ENCODE measurements at regions not wholly inside any gene's neighbourhood (a gene's known extent, or its start where the extent isn't known, plus 50 kb on each side); places are given as distances from the start of the nearest gene placed in this dataset.

- no peak for DNase-seq
These were observed 176.6 kb upstream of the ARGLU1 start for GRCh38 chr13:106744516-106744915.

DNA sequence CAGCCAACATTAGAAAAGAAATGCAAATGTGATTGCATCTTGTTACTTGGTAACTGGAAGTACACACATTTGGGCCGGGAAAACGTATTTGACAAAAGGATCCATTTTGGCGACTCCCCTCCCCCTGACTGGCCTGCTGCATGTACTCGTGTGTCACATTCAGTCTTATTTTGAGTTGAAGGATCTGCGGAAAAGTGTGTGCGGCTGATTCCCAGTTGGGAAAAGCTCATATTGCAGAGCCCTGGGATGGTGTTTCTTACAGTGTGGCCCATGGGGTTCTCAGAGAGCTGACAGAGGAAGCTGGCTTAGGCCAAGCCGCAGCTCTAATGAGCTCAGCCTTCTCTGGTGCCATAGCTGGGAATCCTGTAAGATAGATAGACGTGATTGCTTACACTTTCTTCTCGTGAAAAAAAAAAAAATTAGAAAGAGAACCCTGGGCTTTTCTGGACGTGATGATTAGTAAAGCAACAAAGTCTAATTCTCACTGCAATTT lies 170.3 kb upstream of the ARGLU1 start:
- no peak for DNase-seq

DNA sequence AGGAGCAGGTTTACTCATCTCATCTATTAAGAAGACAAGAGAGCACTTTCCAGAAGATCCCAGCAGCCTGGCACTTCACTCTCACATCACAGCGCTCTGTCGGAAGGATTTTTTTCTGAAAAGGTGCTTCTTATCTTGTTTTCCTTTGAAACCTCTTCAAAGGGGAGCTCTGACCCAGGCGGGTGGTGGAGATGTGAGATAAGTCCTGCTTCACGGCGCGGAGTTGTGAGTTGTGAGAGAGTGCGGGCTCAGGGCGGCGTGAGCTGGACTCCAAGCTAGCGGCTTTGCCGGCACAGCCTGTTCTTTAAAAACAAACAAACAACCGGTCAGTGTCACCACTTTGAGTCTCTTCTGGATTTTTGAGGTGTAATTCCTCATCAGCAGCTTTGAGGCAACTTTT lies 169.0 kb upstream of the ARGLU1 start:
- DNase-seq: no peak

DNA sequence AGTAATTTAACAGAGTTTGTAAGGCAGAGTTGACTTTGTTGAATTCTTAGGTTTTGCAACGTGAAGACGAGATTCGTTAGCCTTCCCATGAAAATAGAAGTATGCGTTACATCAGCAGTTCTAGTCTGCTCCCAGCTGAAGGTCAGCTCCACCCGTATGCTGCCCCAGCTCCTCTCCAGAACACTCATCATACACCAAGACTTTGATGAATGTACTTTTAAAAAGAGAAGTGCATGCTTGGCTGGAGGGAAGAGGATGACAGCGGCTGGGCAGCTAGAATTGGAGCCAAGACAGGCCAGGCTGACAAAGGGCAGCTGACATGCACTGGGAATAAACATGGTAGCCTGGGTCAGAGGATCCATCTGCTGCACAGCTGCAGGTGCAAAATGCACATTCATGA lies 166.3 kb upstream of the ARGLU1 start:
- no peak for DNase-seq

DNA sequence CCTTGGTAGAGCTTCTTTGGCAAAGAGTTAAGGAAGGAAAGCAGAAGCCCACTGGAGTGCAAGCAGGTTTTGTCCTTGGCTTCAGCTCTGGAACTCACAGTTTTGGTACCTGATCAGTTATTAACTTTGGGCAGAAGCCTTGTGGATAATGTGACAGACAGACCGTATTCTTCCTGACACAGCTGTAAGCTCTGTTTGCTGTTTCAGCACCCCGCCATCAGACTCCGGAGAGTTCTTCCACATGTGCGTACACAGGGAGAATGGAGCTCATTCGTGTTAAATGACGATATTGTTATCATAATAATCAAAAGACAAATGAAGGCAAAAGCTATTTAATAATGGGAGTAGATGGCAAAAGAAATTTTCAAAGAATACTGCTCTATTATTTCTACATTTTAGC lies 155.1 kb upstream of the ARGLU1 start:
- DNase-seq: no peak

- DNase-seq: no peak
These were observed 154.7 kb upstream of the ARGLU1 start for GRCh38 chr13:106722620-106723019.

DNA sequence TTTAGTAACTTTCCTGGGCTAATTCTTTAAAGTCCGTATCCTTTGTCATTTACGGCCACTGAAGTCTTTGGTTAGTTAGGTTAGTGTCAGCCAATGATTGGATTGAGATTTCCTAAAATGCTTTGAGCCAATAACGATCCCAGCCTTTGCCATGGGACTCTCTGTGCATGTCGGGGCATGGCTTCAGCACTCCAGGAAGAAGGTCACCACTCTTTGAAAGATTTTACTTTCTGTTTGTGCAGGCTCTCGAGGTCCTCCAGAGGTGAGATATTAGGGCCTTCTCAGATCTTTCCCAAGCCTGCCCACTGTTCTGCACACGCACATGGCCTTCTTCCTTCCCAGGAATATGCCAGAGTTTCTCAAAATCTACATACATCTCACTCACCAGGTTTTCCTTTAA lies 153.7 kb upstream of the ARGLU1 start:
- DNase-seq: no peak

DNA sequence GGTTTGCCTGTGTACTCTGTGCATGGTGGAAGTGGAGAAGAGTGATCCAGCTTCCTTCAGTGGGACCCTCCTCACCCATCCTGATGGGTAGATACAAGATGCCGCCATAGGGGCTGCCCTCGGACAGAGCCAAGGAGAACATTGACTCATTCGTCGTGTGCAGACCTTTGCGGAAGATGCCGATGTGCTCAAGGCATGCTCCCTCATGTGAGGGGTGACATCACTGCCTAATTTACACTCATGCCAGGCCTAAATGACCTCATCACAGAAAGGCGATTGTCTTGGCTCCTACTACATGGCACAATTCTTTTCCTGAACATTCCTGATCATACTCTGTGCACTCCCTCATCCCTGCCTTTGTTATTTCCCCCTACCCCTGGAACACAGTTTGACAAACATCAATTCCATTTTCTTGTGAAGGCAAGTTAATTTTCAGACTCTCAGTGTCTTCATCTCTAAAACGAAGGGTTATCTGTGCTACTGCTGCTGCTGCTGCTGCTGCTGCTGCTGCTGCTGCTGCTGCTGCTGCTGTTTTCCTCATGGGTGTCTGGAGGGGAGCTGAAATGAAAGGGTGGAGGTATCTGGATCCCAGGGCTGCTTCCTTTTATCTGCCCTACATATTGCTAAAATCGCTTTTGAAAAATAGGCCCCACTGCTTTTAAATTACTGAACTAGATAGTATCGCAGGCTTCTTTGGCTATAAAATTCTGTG lies 146.5 kb upstream of the ARGLU1 start:
- no peak for DNase-seq

DNA sequence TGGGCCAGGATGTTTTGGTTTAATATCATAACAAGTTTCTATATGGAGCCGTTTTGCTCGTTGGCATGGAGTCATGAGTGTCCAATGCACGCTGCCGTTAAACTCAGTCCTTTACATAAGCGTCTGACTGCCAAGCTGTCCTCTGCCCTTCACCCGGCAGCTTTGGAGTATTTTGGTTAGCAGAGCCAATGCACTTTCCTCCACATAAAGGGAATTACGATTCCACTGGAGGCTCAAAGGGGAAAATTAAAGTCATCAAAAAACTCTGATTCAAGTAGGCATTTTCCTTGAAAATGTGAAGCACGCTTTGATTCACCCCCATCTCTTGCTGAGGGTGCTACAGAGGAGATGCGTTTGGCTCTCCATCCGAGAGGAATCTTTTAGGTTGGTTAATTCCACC lies 144.4 kb upstream of the ARGLU1 start:
- no peak for DNase-seq

- DNase-seq: no peak
These were observed 142.3 kb upstream of the ARGLU1 start for GRCh38 chr13:106710266-106710665.

GRCh38 chr13:106709522-106709921 lies 141.6 kb upstream of the ARGLU1 start:
- DNase-seq: no peak

DNA sequence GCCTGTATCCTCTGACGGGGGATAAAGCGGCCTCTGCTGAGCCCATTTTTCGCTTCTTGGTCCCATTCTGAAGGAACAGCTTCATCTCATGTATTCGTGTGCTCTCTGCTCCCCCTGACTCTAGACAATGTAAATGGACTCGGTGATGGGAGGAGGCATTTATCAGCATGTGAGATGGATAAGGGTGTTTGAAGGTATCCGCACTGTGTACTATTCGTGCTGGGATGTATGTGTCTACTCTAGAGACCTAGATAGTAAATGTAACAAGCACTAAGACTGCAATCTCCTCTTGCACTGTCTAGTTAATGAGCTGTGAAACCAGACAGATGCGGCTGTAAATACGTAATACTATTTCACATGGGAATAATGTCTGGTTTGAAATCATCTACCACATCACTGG lies 134.6 kb upstream of the ARGLU1 start:
- no peak for DNase-seq

- DNase-seq: no peak
These were observed 133.9 kb upstream of the ARGLU1 start for GRCh38 chr13:106701771-106702341.

DNA sequence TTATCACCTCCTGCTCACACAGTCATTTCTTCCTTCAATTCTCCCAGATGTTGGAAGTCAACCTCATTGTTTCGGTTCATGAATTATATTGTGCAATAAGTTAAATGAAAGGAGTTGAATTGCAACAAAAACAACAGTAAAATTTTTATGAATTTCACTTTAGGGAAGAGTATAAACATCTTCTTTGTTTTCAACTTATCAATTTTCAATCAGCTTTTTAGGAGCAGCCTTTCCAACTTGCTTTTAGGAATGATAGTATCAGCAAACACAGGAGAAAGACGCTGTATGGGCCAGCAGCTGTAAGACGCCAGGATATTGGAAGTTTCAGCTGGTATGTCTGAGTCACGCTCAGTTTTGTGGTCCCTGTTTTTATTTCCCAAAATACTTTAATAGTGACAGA lies 132.5 kb upstream of the ARGLU1 start:
- no peak for DNase-seq

DNA sequence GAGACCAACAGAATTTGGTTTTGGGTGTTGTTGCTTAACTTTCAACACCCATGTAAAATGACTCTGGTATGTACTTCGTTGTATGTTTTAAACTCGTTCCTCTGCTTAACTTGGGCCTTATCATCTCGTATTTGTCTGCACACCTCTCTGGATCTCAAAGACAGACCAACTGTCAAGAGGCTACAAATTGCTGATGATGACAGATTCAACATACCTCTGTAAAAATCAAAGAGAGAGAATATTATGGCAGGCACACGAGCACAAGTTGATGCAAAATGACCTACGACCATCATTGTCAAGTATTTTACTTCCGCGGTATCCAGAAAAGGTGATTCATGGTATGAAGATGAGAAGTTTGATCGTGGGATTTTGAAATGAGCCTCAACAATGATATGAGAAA lies 132.1 kb upstream of the ARGLU1 start:
- DNase-seq: no peak

DNA sequence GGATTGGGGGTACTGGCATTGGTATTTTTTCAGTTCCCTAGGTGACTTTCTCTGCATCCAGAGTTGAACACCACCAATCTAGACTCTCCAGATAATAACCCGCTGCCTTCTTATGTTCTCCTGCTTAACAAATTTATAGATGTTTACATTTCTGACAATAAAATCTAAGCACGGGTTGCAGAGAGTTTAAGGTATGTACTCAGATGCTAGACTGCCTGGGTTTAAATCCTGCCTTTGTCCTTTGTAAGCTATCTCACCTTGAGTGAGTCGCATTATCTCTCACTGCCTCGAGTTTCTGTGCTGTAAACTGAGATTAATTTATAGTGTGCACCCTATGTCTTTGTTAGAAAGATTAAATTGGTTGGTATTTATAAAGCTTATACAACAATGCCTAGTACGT lies 131.4 kb upstream of the ARGLU1 start:
- no peak for DNase-seq

DNA sequence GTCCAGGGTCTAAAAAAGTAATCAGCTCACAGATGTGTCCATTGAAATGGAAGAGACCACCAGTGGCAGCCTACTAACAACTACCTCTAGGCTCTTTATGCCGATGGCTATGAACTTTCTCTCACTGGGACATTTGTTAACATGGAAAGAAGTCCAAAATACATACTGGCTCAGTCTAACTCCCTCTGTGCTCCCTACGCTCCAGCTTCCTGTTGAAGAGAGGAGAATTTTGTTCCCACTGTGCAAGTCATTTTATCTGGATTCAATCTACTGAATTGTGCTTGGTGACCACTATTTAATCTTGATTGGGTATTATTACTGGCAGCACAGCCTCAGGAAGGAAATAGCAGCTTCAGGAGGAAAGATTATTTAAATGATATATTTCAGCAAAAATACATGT lies 128.8 kb upstream of the ARGLU1 start:
- no peak for DNase-seq

- DNase-seq: no peak
These were observed 128.2 kb upstream of the ARGLU1 start for GRCh38 chr13:106696140-106696539.

DNA sequence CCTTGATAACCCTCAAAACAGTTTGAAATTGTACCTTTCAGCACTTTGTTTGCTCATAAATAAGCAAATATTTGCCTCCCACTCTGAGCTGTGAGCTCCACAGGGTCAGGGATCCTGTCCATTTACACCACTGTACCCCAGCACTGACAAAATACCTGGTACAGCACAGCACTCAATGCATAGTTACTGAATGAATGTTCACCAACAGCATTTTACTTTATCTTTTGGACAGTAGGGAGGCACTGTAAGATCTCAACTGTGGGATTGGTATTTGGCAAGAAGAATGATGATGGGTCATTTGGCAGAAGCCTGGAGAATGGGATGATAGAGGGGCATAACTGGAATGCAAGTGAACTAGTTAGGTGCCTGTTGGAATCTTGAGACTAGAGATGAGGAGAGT lies 127.2 kb upstream of the ARGLU1 start:
- DNase-seq: no peak

GRCh38 chr13:106691861-106692260 lies 123.9 kb upstream of the ARGLU1 start:
- no peak for DNase-seq

DNA sequence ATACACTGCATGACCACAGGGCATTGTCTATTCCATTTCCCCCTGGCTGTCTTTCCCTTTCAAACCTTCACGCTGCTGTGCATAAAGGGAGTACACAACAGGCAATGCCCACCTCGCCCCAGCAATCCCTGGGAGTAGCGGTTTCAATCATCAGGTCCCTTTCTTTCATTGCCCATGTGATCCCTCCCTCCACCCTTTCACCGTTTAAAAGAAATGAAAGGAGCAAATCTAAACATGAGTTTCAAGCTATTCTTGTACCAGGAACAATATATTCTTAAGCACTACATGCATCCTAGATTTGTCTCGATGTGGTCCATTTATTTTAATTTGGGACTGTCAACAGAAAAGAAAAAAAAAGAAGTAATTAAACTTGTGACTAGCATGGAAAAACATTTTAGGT lies 123.4 kb upstream of the ARGLU1 start:
- DNase-seq: no peak

GRCh38 chr13:106690779-106691178 lies 122.8 kb upstream of the ARGLU1 start:
- no peak for DNase-seq

GRCh38 chr13:106689906-106690305 lies 122.0 kb upstream of the ARGLU1 start:
- DNase-seq: no peak

GRCh38 chr13:106688940-106689339 lies 121.0 kb upstream of the ARGLU1 start:
- DNase-seq: no peak

GRCh38 chr13:106686163-106686562 lies 118.2 kb upstream of the ARGLU1 start:
- DNase-seq: no peak

Data from activated naive CD4-positive, alpha-beta T cell (primary cell).